NCI-H524 treated with DMSO at 0.1 percent for 48 hours (cell line): ENCODE measurements at regions not wholly inside any gene's neighbourhood (a gene's known extent, or its start where the extent isn't known, plus 50 kb on each side); places are given as distances from the start of the nearest gene placed in this dataset.
A peak's percentile ranks its signal among the peaks of the same experiment; 100 is the strongest.

Experiments used
- DNase-seq: peaks from one replicate; lab custom pipeline; 2025; lab: John Stamatoyannopoulos, UW

DNA sequence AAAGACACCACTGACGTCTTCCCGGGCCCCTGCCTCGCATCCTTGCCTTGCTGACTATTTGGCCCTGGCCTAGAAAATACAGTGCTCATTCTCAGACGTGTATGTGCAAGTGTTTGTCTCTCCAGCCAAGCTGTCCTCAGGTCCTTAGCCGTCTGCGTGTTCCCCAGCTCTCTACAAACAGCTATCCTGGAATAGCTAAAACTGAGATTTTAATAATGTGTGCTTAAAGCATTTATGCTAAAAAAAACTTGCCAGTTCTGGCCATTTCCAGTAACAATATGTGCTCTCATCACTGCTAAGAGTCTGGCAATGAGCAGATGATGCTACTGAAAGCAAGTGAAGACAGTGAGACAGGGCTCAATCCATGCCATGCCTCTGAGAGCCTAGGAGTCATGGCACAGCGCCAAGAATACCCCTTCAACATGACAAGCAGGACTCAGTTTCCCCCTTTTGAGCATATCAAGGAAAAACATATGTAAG, 55.7 kb downstream of the IRF2BP2 start:
- no peak for DNase-seq

DNA sequence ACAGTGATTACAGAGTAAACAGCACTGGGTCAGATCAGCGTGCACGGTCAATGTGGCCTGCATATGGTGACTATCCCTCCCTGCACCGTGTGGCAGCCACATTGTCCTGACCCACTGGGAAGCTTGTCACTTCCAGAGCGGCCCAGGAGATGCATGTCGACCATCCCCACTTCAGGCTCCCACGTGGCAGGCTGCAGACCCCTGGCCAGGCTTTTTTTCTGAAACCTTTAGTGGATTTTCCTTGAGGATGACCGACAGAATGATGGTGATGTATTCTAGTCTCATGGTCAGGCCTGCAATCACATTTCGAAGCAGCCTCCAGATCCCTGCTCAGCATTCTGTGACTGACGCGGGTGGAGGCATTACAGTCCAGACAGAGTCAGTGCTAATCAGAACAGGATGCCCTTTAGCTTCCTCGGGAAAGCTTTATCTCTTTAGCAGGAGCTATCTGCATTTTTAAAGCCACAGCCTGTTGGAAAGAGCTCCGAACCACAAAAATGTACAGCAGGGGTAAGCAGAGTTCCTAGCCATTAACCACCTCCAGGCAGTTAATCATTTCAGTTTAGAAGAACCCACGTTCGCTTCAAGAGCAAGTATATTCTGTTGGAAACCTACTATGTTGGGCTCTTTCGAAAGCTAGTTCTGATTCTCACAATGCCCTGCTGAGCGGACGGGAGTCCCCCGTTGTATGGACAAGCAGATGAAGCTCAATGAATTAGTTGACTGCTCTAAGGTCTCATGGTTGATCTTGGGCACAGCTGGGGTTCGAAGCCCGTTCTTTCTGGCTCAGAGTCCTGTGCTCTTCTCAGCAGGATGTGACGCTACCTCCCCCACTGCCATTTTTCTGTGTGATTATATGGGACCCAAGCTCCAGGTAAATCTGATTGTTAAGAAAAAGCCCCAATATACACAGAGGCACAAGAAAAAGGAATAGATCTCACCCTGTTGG, 56.5 kb downstream of the IRF2BP2 start:
- DNase-seq: no peak

DNA sequence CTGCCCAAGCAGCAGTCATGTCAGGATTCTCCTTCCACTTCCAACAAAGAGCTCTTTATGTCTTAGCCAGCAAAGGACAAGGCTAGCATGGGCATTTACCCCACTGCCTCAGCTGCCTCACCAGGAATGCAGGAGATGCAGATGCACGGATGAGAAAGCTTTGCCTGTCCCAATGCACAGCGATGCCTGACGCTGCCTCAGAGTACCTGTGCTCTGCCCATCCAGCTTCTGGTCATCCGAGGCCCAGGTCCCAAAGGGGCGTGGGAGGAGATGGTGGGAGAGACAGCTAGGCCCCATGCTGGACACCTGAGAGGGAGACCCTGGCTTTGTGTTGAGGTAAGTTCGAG, 59.0 kb downstream of the IRF2BP2 start:
- no peak for DNase-seq

DNA sequence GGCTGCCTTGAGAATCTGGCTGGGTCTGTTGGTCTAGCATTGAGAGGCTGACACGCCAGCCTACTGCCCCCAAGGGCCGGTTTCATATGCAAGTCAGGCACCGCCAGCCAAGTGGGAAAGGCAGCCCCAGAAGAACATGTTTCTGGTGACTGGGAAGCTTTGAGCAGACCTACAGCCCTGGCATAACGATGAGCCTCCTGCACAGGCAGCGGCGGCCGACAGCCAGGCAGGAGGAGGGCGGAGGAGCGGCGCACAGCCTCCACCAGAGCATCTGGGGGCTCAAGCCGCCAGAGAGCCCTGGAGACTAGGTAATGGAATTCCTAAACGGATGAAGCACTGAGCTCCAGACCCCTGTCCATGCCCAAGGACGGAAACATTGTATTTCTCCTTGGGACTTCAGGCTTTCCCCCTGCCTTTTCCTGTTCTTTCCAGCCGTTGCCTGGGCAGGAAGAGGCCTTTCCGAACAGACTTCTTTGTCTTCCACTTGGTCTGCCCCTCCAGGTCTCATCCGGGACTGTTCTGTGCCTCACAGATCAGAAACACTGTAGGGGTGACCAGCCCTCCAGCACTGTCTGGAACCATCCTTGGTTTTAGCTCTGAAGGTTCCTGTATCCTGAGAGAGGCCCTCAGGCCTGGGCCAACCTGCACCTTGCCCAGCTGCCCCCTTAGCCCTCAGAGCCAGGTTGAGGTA, 59.5 kb downstream of the IRF2BP2 start:
- no peak for DNase-seq

DNA sequence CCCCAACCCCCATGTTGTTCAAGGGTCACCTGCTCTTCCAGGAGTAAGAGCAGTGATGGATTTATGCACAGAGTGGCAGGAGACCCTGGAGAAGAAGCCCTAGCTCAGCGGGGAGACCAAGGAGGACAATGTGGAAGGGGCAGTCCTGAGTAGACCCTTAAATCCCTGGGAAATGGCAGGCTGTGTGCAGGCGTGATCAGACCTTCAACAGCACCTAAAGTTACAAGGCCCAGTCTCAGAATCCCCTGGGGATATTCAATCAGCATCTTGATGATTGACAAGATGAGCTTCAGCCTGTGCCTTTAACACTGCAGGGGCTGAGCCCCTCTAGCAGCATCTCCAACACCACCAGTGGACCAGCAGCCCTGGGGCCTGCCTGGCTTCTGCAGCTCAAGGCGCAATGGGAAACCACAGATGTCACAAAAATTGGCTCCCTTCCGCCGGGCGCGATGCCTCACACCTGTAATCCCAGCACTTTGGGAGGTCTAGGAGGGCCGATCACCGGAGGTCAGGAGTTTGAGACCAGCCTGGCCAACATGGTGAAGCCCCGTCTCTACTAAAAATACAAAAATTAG, 60.4 kb downstream of the IRF2BP2 start:
- no peak for DNase-seq

DNA sequence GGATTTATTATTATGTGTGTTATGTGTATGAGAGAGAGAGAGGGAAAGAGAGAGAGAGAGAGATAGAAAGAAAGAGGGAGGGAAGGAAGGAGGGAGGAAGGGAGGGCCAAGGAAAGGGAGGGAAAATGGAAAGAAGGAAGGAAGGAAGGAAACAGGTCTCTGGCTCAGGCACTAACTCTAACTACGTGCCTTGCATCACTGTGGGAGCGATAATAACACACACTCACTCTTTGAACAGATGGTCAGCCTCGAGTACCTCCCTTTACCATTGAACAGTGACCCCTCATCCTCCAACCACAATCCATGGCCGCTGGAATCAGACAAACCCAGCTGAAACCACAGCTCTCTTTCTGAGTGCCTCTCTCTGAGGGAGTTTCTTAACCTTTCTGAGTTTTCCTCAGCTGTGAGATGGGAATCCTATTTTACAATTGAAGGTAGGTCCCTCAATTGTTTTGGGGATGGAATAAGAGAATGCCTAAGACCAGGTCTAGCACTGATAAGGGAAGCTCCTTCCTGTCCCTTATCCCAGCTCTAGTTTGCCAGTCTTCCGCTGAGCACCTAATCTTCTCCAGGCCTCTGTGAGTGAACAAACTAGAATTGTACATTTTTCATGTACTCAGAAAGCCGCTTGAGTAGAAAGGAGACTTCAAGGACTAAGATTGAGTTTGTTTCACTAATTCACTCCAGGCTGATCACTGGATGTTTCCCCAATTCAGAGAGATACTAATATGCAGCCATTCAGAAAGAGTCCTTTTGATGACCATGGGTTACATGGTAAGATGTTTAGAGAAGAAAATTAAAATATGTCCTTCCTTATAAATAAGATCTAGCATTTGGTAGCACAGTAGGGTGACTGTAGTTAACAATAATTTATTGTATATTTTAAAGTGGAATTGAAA, 62.8 kb downstream of the IRF2BP2 start:
- peak; percentile 37 for DNase-seq

DNA sequence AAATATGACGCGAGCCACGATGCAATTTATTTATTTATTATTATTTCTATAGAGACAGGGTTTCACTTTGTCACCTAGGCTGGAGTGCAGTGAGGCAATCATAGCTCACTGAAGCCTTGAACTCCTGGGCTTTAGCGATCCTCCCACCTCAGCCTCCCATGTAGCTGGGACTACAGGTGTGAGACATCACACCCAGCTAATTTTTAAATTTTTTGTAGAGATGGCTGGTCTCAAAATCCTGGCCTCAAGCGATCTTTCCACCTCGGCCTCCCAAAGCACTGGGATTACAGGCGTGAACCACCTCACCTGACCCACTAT, 63.6 kb downstream of the IRF2BP2 start:
- DNase-seq: no peak

DNA sequence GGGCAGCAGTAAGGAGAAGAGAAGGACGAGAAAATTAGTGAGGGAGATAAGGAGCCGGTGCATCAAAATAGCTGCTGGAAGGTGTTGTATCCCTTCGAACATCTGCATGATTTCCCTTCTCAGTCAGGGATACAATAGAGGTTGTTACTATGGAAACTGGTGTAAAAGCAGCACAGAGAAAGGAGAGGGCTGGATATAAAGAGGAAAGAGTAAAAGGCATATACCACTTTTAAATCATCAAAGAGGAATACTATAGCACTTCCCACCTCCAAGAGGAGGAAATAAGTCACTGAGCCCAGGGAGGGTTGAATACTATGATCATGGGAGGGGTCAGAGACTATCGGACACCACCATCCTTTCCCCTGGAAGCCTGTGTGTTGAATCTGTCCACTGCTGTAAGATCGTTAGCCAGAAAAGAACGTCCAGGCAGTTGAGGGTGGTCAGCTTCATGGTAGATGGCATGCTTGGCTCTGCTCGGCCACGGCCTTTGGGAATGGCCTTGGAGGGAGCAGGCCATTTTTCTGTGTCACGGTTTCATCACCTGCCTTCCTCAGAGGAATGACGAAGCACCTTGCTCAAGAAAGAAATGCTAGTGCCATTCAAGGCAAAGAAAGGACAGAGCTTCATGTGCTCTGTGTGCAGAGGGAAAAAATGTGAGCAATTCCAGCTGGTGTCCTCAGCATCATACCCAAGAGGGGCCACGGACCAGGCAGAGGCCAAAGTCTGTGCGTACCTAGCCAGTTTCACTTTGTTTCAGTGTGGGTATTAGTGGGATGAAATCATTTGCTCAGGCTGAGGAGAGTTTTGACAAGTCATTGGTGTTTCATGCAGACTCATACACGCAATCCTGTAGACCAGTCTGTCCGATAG, 64.2 kb downstream of the IRF2BP2 start:
- no peak for DNase-seq

DNA sequence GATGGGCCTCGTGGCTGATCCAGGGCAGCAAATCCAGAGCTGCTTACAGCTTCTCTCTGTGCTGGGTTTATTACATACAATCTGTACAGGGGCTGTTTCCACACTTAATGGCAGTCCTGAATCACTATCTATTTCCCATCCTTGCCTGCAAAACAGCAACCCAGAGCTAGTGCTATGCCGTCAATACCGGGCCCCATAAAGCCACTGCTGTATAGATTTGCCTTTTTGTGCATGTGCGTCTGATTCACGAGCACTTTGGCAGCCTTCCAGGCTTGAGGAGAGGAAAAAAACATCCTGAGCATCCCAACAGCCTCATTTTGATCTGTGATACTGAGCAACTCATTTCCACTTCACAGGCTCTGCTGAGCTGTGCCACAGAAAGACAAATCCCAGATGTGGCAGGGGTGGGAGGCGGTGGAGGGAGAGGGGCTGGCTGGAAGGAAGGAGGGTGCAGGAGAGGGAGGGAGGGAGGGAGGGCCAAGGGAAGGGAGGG, 65.2 kb upstream of the TARBP1 start:
- no peak for DNase-seq

DNA sequence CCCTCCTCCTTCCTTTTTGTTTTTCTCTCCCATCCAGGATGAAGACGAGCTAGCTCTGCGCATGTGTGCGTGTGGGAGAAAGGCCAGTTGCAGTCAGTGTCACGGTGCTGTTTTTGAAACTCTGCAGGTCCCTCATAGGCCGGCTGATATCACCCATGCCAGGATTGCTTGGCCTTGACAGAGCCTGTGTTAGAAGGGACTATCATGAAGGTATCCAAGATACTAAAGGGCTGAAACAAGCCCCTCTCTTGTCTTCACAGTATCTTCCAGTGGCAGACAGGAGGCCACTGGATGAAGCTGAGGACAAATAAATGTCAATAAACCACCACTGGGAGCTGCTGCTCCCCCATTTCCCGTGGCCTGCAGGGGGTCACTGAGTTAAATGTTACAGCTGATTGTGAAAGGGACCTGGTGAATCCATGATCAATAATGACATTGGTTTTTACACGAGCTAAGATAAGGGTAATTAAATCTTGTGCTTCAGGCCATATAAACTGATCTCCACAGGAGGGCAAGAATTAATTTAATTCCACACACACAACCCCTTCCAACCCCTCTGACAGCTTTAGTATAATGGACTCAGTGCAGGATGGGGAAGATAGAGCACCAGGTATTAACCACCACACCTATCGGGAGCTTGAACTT, 64.6 kb upstream of the TARBP1 start:
- DNase-seq: no peak

DNA sequence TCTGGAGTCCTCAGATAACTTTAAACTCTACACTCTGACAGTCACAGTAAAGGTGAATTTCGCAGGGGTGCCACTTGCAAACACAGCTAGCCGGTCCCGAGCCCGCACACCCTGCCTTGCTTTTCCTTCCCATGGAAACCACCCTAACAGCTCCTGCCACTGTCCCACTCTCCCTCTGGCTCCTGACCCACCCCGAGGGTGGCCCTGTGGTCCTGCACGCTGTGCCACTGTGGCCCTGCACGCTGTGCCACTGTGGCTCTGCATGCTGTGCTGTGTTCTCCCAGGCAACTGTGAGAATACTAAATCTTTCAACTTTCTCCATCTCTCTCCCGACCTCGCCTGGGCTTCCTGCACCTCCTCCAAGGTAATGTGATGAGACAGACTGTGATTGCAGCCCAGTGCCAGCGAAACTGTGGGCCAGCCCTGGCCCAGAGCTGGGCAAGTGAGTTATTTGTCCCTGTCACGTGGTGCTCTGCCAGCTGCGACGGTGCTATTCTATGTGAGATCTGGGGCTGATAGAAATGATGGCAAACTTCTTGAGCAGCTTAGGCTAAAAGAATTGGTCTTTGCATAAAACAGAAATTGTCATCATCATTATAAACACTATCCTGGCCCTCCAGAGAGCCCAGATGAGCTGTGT, 63.4 kb upstream of the TARBP1 start:
- no peak for DNase-seq

DNA sequence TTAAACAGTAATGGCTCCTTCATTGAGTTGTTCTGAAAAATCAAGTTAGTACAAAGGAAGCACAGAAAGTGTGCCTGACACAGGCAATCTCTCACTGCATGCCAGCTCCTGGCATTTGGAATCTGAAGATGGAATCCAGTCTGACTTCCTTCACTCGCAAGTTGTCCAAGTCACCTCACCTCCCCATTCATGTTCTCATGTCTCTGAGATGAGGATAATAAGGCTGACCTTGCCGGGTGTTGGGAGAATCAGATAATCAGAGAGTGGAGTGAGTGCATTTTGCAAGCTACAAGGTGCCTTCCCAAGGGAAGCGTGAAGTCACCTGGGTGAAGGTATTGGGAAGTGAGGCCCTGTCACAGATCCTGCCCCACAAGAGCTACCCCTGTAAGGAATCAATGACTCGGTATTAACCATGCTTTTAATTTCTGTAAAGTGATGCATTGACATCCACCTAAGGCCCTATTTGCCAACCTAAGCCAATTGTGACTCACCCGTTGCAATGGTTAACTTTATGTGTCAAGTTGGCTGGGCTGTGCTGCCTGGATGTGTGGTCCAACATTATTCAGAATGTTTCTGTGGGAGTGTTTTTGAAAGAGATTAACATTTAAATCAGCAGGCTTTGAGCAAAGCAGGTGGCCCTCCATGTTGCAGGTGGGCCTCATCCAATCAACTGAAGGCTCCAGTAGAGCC, 62.5 kb upstream of the TARBP1 start:
- no peak for DNase-seq

DNA sequence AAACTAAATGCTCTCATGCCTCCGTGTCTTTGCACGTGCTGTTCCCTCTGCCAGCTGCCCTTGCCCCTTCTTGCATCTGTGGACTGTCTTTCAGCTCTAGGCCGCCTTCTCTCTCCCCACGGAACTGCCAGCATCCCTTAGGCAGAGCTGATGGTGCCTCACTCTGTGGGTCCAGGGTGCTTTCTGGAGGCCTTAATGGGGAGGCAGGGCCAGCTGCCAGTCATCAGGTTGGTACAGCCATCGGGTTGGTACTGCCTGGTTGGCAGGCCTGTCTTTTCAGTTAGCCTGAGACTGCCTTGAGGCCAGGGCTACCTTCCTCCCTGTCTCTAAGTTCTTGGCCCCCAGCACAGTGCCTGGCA, 61.4 kb upstream of the TARBP1 start:
- no peak for DNase-seq

DNA sequence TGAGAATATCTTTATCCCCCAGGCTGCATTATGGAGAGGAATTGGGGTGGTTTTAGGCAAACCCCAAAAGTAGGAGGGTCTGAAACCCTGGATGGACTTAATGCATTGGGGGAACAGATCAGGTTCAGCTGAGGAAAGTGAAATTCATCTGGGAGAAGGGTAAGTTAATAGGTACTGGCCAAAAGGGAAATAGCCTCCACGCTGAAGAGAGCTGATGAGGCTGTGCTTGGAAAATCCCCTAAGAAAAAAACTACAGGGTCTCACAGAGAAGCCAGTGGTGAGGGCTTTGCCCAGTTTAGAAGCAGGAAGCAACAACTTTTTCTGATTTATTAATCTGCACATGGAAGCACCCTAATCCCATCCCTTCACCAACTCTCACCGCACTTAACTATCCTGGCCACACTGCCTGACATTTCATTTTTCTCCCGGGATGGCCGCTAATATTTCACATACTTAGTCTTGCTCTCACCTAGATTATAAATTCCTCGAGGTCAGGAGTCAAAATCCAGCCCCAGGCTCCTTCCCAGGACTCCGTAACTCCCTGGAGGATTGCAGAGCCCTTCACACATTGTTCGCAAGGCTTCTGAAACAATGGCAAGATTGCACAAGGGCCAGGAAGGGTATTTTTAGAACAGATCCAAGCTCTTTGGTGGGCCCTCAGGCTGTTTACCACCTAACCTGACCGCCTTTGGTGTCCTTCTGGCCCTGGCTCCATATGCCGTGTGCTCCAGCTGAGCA, 60.9 kb upstream of the TARBP1 start:
- DNase-seq: no peak

DNA sequence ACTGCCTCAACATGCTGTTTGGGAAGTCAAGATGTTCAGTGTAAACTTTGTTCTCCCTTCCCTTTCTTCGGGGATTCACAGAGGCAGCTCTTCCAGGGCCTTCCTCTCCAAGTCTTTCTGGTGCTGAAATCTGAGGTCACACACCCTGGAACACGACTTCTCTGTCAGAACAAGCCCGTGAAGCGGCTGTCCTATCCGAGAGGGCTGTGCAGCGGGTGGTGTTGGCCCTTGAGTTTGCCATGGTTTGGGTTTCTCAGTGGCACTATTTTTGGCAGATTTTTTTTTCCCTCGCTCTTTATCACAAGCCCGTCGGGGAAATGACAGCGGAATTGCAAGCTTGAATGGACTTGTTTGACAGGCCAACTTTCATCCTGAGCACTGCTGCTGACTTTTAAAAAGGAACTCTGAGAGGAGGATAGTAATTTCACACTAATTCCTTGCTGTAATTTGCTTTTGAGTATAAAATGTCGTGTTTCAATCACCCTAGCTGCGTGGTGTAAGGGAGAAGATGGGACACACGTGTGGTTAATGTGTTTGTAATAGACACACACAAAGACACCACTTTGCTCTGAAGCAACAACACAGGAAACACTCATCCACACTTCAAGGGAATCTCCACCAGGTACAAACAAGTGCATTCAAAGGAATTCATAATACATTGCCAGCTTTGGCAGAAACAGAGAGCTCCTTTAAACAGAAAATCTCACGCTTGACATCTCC, 60.1 kb upstream of the TARBP1 start:
- no peak for DNase-seq

DNA sequence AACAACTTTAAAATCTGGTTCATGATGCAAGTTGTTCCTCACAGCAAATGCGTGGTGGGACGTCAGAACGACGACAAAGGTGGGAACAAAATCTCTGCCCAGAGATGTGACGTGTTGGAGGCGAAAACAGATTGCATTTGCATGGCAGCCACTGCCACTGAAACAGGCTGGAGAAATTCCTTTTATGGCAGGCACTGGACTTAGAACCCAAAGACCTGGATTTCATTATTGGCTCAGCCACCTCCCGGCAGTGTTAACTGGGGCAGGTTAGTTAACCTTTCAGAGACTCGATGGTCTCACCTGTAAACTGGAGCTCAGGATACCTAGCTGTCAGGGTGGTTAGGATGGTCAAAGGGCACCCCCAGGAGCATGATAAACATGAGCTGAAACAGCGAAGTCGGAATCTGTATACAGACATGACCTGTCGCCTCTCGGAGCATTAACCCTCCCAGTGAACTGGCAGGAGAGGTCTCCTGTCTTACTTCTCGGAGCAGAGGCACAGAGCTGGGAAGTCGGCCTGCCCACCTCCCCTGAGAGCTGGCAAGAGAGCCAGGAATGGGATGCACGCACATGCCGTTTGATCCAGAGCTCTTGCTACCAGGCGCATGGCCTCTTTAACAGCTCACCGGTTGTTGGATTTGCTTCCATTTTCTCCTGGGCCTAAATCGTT, 59.2 kb upstream of the TARBP1 start:
- no peak for DNase-seq

DNA sequence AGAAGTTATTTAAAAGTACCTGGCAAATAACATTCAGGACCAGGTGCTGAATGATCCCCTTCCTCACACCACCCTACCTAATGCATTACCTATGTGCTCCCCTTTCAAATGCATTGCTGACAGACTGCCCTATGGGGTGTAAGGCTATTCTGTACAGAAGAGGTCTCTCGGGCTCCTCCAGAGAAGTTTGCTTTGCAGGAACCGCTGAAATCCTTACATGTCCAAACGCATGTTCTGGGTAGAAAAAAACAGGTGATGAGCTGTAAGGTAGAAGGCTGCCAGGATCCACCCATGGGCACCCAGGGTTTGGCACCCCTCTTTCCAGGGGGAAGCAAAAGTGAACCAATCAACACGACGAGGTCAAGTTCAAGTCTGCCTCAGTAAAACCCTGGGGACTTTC, 58.3 kb upstream of the TARBP1 start:
- no peak for DNase-seq

DNA sequence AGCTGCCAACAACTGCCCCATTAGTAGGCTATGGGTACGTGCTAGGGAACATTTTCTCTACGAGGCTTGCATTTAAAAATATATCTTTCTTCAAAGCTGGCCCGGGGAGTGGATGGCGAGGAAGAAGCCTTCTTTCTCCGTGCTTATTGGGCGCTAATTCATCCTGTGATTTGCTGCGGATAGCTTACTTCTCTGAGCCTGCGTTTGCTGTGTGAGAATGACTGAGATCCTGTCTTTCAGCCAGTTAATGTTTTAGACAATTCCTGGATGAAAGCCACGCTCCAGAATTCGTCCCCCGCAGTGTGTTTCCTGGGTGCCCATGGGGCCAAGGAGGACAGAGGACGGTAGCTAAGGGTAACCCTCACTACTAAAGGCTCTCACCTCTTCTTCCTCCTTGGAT, 57.8 kb upstream of the TARBP1 start:
- no peak for DNase-seq
